ENCODE measurements at regions not wholly inside any gene's neighbourhood (a gene's known extent, or its start where the extent isn't known, plus 50 kb on each side); places are given as distances from the start of the nearest gene placed in this dataset.

GRCh38 chr5:82748688-82749460, 328.3 kb downstream of the TMEM167A start:
- CTCF ChIA-PET = interaction anchor here (0.8 kb wide), 1 partner anchor 17 kb away, joined by 4 read pairs; no protein-coding TSS in a partner anchor
- TF ChIP-seq SREBF2 (IDR thresholded peaks at IDR 0.05) = no peak
- no peak for TF ChIP-seq MAFK (IDR thresholded peaks at IDR 0.05; ENCODE audit: partially characterized antibody)
- no peak for TF ChIP-seq FOSB (CRISPR knock-in tag; IDR thresholded peaks at IDR 0.05)
- no peak for TF ChIP-seq KDM1A (IDR thresholded peaks at IDR 0.05; ENCODE audit: low read depth)
- TF ChIP-seq TP53 (CRISPR knock-in tag; IDR thresholded peaks at IDR 0.05) = no peak
- TF ChIP-seq ZC3H11A (IDR thresholded peaks at IDR 0.05) = no peak
- TF ChIP-seq REST (IDR thresholded peaks at IDR 0.05) = no peak
- TF ChIP-seq CBX8 (IDR thresholded peaks at IDR 0.05) = no peak
- TF ChIP-seq BCL3 (IDR thresholded peaks at IDR 0.05) = no peak
- TF ChIP-seq MAZ (IDR thresholded peaks at IDR 0.05; ENCODE audit: borderline replicate concordance, low read depth, low read length) = no peak
- no peak for TF ChIP-seq TFCP2L1 (CRISPR knock-in tag; IDR thresholded peaks at IDR 0.05)
- TF ChIP-seq HOXA7 (CRISPR knock-in tag; IDR thresholded peaks at IDR 0.05) = no peak
- no peak for TF ChIP-seq EP300 (IDR thresholded peaks at IDR 0.05)
- no peak for TF ChIP-seq GATA3 (IDR thresholded peaks at IDR 0.05; ENCODE audit: borderline replicate concordance)
- TF ChIP-seq ZNF302 (CRISPR knock-in tag; IDR thresholded peaks at IDR 0.05) = no peak
- no peak for TF ChIP-seq CEBPB (IDR thresholded peaks at IDR 0.05)
- no peak for TF ChIP-seq NPAS2 (CRISPR knock-in tag; IDR thresholded peaks at IDR 0.05; ENCODE audit: borderline replicate concordance)
- ATAC-seq = no peak
- no peak for DNase-seq (ENCODE audit: low read depth in 1 of 2, low spot score in 1 of 2)
- Histone ChIP-seq H3K4me3 (no peak overlapping the region), H3K27ac (no peak overlapping the region), H3K4me2 (no peak overlapping the region), H3K4me1 (no peaks in the 10 kb centered on the region), H3K9me3 (no peaks in the 10 kb centered on the region)
- POLR2A ChIA-PET = no interaction called here
- 48% methylated on average over 8 of the region's 8 CpGs for WGBS (ENCODE audit: missing lambda C conversion rate)
- no peak for FAIRE-seq

- no peaks in the 10 kb centered on the region for H3K9me3 ChIP-seq
- POLR2A ChIA-PET = no interaction called here
- 69% methylated on average over 2 of the region's 2 CpGs for WGBS (ENCODE audit: missing lambda C conversion rate)
- H3K4me2 ChIP-seq = no peak overlapping the region
- H3K4me1 ChIP-seq = no peaks in the 10 kb centered on the region
- H3K27ac ChIP-seq = no peak overlapping the region
- FAIRE-seq = no peak
- no peak for ATAC-seq
- DNase-seq (ENCODE audit: low read depth in 1 of 2, low spot score in 1 of 2) = no peak
- CTCF ChIA-PET = interaction anchor here (0.8 kb wide), 1 partner anchor 18 kb away, joined by 4 read pairs; no protein-coding TSS in a partner anchor
- no peak overlapping the region for H3K4me3 ChIP-seq
- TF ChIP-seq ELK1 (IDR thresholded peaks at IDR 0.05; ENCODE audit: low read depth, low read length) = no peak
- TF ChIP-seq ESRRA (IDR thresholded peaks at IDR 0.05; ENCODE audit: borderline replicate concordance, low read length) = no peak
- no peak for TF ChIP-seq MAX (IDR thresholded peaks at IDR 0.05)
- no peak for TF ChIP-seq HEYL (CRISPR knock-in tag; IDR thresholded peaks at IDR 0.05)
- no peak for TF ChIP-seq JUN (IDR thresholded peaks at IDR 0.05)
- TF ChIP-seq RAD21 (conservative IDR thresholded peaks at IDR 0.05 in 1 of 2, IDR thresholded peaks at IDR 0.05 in 1 of 2) = no peak
- no peak for TF ChIP-seq CHD2 (IDR thresholded peaks at IDR 0.05; ENCODE audit: low read length, partially characterized antibody)
- TF ChIP-seq EP300 (IDR thresholded peaks at IDR 0.05) = no peak
- no peak for TF ChIP-seq PBX3 (IDR thresholded peaks at IDR 0.05)
- TF ChIP-seq SREBF2 (IDR thresholded peaks at IDR 0.05) = no peak
- no peak for TF ChIP-seq FOXS1 (CRISPR knock-in tag; IDR thresholded peaks at IDR 0.05)
- TF ChIP-seq HDAC2 (IDR thresholded peaks at IDR 0.05) = no peak
- TF ChIP-seq TP53 (CRISPR knock-in tag; IDR thresholded peaks at IDR 0.05) = no peak
- no peak for TF ChIP-seq CEBPB (IDR thresholded peaks at IDR 0.05)
- TF ChIP-seq CTCF (IDR thresholded peaks at IDR 0.05) = no peak
- no peak for TF ChIP-seq MYC (IDR thresholded peaks at IDR 0.05; ENCODE audit: borderline replicate concordance, low read length)
These were observed 329.2 kb downstream of the TMEM167A start for GRCh38 chr5:82747986-82748385.
